IPS DF 4.7 (cell line): ENCODE measurements at regions not wholly inside any gene's neighbourhood (a gene's known extent, or its start where the extent isn't known, plus 50 kb on each side); places are given as distances from the start of the nearest gene placed in this dataset.
A peak's percentile ranks its signal among the peaks of the same experiment; 100 is the strongest.
"Not testable (repeated sequence)": the region's sequence is repeated elsewhere in the genome, so short reads cannot be mapped to it uniquely, and the experiment has no call there.

ENCODE experiments used
- DNase-seq: peaks from one replicate; pipeline ENCODE4 v3.0.0-alpha.2; 2013; ENCODE audit warnings: low spot score; ENCODE audit errors: extremely low read depth

DNA sequence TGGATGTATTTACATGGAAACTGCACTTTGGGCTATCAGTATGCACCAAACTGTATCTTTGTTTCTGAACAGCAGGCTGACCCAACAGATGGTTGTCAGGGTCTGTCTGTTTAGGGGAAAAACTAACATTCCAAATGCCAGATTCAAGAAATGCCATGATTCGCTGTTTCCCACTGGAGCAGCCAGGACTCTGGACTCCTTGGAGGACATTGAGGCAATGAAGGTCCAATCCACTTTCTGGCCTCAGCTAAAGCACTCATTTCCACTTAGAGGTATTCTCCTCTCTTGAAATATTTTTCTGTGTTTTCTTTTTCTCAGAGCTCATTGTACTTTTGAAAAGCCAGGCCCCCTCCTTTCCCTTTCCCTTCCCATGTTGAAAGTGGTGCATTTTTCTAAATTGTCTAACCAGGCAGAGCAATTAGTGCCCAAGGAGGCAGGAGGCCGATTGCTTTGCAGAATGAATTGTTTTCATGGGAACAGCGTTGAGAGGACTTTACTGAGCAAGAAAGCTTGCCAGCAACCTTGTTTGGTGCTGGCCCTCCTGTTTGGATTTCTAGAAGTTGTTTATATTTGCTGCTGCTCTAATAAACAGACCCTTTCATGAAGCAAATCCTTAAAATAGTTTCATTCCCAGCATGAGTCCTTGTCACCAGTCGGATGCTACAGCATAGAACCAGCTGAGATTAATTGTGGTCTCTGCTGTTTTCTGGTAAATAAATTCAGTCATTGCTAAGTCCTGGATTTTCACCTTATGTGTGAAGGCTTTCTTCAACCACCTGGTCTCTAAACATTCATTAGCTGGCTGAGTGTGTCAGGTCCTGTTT is 132.8 kb upstream of the TAF11L2 start:
- no peak for DNase-seq

DNA sequence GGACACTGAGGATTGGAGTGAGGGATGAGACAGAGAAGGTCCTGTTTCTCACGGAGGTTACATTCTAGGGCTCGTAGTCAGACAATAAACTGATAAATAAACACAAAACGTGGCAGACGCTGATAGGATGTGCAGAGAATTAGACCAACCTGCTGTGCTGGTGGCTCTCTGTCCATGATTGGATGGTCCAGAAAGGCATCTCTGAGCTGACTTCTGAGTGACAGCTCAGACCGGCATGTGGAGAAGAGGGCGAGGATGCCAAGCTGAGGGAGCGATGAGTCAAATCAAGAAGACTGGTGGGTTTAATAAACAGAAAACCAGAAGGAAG is 132.3 kb upstream of the TAF11L2 start:
- no peak for DNase-seq

DNA sequence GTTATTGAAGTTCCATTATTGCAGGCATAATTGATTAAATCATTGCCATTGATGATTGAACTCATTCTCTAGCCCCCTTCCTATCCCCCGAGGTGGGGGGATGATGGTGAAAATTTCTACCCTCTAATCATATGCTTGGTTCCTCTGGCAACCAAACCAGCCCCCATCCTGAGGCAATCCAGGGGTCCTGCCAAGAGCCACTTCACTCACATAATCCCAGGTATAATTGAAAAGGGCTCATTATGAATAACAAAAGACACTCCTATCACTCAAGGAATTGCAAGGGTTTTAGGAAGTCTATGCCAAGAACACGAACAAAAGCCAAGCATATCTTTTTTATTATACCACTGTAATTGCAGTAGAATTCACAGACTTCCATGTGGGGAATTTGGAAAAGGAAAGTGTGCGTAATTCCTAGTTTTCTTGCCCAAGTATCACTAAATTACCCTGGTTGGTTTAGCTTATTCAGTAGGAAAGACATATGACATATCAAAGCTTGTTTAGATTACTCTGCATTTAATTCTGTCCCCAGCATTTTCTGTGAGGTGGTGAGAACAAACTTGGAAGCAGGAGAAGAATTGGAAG is 130.7 kb upstream of the TAF11L2 start:
- DNase-seq, result no peak

DNA sequence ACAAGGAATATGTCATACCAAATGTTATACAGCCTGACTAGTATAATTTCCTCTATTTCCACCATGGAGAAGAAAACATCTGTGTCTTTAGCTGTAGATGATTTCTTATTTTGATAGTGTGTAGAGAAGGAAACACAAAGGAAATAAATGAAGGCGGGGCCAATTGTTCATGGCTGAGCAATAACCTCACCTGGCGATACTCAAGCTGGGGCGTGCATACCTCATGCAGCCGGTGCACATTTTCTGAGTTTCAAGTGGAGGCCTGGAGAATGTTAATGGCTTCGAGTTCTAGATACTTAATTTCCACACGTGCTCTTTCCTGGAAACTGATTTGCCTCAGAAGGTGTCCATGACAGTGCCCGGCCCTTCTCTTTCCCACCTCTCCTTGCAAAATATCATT is 127.4 kb upstream of the TAF11L2 start:
- DNase-seq, result no peak

DNA sequence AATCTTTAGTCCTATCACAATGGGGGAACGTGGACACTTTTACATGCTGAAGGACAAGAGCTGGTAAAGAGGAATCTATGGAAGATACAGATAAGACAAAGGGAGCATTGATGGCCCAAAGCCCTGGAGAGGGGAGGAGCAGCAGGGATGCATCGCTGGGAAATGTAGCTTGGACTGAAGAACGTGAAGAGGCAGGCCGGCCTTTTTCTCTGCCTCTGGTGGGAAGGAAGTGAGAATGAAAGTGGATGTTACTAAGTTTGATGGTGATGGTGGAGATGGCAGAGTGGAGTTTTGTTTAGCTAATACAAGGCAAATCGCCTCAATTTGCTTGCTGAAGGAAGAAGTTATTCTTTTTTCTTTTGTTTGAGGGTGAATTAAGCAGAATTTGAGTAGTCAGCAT is 124.6 kb upstream of the TAF11L2 start:
- no peak for DNase-seq

DNA sequence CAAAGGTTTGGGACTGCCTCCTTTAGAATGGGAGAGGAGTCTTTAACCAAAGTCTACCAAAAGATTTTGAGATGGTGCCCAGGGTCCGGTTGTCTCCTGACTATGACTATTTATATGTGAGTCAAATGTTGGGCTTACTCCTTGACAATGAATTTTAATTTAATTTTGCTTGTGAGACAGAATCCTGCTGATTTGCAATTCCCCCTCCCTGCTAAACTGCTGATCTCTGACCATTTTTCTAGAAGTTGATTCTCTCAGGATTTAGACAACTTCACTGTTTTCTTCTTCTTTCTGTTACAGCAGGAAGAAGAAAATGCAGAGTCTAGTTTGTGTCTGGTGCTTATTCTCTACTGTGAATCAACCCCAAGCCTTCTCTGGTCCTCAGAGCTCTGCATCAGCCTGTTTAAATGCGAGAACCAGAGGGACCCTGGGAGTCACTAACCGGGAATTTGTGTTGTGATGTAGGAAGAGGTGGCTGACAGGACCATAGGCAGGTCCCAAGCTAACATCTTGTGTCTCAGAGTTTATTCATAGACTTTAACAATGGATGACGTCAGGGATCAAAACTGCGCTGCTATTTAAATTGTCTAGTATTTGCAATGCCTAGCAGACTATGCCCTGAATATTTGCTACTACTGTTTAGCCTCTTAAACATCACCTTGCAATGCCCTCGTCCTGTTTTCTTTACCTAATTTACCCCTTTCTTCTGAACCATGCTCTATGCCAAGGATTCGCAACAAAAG is 124.0 kb upstream of the TAF11L2 start:
- no peak for DNase-seq

DNA sequence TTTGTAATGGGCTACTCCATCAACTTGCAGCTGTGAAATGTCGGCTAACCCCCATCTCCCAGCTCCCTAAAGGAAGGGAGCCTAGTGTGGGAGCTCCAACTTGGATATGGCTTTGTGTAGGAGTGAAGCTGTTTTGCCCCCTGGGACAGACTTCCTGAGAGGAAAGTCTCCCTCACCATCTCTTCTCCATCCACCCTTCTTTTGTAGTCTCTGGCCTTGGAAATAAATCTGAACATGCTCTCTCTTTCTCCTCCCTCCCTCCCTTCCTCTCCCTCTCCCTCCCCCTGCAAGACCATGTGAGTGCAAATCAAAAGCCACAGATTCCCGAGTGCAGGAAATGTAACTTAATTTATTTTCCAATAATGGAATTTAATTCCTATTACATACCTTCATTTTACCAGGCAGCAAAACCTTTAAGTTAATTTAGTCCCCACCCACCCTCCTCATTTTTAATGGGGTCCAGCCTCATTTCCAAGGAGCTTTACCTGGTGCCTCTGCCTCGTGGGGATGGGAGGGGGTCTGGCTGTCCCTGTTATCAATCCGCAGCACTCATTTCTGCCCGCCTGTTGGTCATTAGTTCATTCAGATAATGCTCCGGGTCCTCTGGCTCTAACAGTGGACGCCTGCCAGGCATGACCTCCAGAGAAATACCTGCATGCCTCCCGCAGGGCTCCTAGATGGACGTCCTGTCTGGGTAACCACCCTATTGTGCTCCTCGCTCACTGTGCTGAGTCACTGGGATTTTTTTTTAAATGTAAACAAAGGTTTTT is 122.9 kb upstream of the TAF11L2 start:
- peak; percentile 36 for DNase-seq

DNA sequence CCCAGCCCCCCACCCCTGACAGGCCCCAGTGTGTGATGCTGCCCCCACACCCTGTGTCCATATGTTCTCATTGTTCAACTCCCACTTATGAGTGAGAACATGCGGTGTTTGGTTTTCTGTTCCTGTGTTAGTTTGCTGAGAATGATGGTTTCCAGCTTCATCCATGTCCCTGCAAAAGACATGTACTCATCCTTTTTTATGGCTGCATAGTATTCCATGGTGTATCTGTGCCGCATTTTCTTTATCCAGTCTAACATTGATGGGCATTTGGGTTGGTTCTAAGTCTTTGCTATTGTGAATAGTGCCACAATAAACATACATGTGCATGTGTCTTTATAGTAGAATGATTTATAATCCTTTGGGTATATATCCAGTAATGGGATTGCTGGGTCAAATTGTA is 122.1 kb upstream of the TAF11L2 start:
- DNase-seq, result not testable (repeated sequence)

DNA sequence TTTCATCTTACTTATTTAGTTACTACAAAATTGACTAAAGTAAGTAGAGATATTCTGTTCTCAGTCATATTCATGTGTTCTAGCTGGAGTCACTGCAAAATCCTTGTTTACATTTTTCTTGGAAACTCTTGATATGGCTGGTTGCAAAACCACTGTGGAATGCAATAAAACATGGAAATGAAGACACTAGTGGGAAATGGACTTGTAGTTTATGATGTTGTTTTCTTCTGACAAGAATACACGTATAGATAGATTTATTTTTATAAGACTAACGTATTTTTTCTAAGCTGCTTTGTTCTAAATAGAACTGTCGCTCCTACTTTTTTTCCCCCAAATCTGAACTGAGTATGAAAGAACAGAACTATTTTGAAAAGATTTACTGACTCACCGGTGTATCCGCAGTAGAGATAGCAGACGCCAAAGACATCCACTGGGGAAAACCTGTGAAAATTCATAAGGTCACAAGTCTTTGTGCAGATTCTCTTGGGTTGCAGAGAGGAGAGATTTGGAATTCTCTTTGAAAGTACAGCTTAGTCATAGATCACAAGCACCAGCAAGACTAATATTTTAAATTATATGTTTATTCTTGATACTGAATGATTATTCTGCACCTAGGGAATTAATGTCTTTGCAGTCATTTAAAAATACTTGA is 119.6 kb upstream of the TAF11L2 start:
- DNase-seq, result no peak

DNA sequence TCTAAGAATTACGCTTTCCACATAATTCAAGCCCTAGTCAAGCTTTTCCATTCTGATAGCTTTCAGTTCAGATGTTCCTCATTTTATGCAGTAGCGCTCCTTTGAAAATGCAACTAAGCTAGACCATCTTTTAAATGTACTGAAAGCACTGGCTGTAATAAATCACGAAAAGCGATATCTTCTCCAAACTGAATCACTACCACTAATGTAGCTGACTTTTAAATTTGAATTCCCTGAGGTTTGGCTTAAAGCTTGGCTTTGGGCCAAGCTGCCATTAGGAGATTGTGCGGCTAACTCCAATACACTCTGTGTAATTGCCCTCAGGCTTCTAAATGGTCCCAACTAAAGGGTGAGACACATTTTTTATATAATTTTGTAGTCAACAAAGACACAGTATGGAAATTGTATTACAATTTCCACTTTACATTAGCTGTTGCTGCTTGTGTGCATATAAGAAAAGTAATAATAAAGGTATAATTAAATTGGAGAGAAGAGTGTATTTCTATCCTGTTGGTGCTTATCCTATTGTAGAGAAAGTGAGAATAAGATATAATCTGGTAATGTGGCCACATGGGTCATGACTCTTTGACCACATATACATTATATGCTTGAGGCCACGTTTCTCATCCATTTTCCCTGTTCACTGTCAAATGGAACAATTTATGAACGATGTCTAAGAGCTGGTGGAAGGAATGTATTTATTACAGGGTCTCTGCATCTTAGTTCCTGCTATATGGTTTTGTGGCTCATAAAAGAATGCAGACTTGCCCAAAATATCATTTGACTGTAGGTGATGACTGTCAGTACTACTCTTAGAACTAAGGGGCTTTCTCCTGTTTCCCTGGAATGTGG is 118.7 kb upstream of the TAF11L2 start:
- no peak for DNase-seq

DNA sequence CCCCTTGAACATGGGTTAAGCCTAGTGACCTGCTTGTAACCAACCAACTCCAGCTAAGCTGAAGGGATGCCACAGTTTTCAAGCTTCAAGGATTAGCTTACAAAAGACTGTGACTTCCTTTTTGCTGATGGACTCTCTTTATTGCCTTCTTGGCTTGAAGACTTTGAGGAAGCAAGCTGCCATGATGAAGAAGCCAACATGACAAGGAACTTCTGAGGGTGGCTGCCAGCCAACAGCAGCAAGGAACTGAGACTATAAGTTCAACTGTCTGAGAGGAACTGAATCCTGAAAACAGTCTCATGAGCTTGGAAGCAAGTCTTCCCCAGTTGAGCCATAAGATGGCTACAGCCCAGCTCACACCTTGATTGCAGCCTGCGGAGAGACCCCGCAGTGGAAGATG is 116.1 kb upstream of the TAF11L2 start:
- no peak for DNase-seq

DNA sequence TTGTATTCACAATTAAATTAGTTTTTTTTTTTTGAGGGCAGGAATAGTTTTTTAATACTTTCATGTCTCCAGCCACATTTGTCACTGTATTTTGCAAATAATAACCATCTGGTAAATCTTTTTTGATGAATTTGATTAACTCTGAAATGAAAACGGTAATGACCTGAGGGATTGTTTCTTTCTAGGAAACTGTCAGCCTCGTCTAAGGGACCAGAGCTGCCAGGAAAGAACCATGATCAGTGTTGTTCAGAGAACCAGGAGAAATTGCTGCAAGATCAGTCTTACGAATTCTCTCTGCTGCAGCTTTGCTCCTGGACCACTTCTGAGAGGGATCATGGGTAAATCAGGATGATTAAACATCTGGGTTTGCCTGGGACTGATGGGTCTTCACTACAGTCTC is 114.5 kb upstream of the TAF11L2 start:
- DNase-seq, result no peak

DNA sequence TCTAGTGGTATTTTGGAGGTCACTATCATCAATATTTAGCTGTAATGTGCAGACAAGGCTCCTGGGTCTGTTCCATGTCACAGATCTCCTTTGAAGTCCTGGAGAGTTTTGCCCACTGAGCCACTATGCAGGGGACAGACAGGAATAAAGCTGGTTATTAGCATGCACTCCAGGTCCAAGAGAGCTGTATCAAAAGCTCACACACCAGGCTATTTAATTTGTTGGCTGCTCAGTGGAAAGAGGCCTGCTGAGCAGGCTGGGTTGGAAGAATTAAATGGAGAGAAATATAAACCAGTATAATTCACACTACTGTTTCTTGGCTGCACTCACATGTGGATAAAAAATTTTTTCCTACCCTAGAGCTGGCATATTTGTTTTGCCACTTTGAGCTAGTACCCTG is 113.8 kb upstream of the TAF11L2 start:
- no peak for DNase-seq

DNA sequence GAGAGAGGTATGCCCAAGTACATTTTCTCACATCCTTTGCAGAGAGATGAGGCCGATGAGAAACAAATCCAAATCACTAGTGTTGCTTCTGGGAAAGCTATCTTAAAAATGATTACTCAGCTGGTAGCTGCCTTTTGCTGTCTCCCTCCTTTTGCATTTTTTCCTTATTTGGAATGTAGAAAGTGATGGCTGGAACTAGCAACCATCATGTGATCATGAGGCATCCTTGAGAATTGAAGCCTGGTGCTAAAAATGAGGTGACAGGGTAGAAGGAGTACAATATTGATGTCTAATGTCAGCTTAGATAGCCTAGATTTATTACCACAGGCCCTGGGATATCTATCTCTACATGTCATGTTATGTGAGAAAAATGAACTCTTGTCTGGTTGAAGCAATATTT is 109.3 kb upstream of the TAF11L2 start:
- no peak for DNase-seq

DNA sequence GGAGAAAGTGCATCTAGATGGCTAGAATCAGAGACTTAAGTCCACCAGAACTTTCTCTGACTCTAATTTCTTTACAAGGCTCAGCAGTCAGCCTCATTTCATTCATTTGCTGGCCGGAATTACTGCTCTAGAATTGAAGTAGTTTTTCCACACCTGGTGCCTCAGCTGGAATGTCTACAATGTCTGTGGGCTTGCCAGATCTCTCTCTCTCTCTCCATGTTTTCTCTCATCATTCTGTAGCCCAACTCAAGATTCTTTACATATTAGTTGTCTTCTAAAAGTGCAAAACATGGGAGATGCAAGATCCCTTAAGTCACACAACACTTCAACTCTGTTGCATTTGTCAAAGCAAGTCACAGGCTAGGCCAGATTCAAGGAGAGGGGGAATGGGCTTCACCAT is 103.9 kb upstream of the TAF11L2 start:
- DNase-seq, result no peak

DNA sequence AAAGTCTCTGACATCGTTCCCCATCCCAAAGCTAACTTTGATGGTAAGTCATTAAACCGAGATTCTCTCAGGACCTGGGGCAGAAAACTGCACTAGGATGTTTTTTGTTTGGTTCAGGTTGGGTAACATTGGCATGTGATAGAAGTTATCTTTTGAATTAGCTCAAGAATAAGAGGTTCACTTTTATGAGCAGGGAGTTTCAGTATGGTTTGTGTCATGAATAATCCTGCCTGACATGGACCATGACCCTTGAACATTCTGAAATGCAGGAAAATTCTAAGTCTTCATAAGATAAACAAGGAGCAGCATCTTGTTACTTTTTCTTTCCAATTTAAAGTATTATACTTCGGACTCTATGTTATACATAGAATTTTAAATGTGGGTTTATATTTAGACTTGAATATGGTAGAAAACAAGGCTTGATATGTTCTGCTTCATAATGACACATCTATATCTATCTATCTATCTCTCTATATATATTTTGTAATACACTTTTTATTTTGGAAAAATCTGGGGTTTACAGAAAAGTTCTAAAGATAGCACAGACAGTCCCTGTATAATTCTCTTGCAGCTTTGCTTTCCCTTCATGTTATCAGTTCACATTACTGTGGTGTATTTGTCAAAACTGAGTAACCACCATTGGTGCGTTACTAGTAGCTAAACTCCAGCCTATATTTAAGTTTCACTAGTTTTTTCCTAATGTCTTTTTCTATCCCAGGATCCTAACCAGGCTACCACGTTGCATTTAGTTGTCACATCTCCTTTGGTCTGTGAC is 102.7 kb upstream of the TAF11L2 start:
- no peak for DNase-seq

DNA sequence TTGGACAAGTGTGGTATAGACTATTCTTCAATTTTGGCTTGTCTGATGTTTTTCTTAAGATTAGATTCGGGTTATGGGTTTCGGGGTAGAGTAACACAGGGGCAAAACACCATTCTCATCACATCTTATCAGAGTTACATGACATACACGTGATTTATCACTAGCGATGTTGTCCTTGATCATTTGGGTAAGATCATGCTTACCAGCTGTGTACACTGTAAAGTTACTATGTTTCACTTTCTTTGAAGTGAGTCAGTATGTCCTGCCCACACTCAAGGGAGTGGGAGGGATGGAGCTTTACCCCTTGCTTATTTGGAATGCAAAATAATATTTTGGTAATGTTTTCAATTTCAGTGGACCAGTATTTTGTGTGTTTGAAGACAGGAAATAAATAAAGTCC is 101.8 kb upstream of the TAF11L2 start:
- DNase-seq, result no peak

DNA sequence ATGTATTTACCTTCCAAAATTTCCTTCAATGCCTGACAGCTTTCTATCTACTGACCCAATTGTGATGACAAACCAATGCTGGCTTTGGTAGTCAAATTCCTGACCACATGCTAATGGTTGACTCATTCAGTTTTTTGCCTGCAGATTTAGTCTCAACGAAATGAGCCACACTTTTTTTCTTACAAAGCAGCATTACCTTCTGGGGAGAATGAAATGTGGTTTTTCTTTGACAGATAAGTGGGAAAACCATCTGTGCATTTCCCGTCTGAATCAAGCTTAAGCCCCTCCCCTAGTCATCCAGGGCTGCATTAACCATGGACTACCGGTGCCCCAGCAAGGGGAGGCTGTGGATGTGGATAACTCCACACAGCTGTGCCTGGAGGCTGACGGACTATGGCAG is 99.6 kb upstream of the TAF11L2 start:
- no peak for DNase-seq

DNA sequence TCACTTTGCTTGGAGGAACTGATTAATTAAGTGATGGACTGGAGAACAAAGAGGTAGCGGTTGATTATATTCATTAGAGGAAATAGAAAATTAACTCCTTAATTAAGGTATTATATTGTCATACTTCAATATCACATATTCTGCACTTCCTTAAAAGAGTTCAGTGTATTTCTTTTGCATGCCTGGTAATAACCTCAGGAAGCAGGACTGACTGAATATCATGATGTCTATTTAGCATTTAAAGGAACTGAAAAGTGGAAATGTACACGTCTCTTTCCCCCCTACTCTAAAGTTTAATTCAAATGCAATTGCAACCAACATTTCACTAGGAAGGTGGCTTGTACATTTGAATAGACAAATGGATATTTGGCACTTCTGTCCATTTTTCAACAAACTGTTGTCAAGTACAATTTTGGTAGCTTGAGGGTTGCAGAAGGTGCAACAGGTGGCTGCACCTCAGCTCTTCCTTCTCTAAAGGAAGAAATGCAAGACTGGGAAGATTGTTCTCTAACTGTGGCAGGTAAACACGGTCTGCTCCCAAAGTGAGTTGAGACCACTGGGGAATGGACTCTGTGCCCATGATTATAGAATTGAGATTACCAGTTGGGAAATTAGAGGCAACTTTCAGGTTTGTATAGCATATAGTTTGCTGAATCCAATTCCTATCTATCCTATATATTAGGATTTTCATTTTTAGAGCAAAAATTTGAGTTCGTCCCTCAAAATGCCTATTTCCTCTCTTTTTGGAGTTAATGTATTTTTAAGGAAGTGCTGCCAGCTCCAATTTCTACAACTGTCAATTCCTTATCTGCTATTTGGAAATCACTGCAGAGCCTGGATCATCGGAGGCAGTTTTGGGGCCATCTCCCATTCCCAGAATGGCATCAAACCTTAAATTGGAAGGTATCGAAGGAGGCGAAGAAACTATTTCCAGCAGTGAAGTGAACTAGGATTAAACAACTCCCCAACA is 98.9 kb upstream of the TAF11L2 start:
- DNase-seq, result no peak
